CD4-positive, alpha-beta T cell treated with Interleukin-1 beta for 1 hour (primary cell): ENCODE measurements at regions not wholly inside any gene's neighbourhood (a gene's known extent, or its start where the extent isn't known, plus 50 kb on each side); places are given as distances from the start of the nearest gene placed in this dataset.

ENCODE experiments used
- DNase-seq, 2 donors: peaks; one replicate each; pipeline ENCODE4 v3.0.0-alpha.2; 2020 to 2022

- DNase-seq: no peak
These were observed 318.2 kb downstream of the NUAK1 start for GRCh38 chr12:105820429-105821125.

- no peak for DNase-seq
These were observed 316.3 kb downstream of the NUAK1 start for GRCh38 chr12:105822131-105823105.

GRCh38 chr12:105823810-105824209 is 314.9 kb downstream of the NUAK1 start:
- no peak for DNase-seq

- no peak for DNase-seq
These were observed 313.6 kb downstream of the NUAK1 start for GRCh38 chr12:105825141-105825540.

- no peak for DNase-seq
These were observed 307.4 kb downstream of the NUAK1 start for GRCh38 chr12:105831372-105831771.

GRCh38 chr12:105832021-105832420 is 306.7 kb downstream of the NUAK1 start:
- DNase-seq: no peak

- DNase-seq: no peak
These were observed 305.9 kb downstream of the NUAK1 start for GRCh38 chr12:105832806-105833205.

- no peak for DNase-seq
These were observed 304.3 kb downstream of the NUAK1 start for GRCh38 chr12:105834496-105834895.

- no peak for DNase-seq
These were observed 303.0 kb downstream of the NUAK1 start for GRCh38 chr12:105835580-105836241.

- DNase-seq: no peak
These were observed 302.5 kb downstream of the NUAK1 start for GRCh38 chr12:105836242-105836622.

- DNase-seq: no peak
These were observed 299.1 kb downstream of the NUAK1 start for GRCh38 chr12:105839629-105840127.

GRCh38 chr12:105840384-105840783 is 298.4 kb downstream of the NUAK1 start:
- DNase-seq: no peak

GRCh38 chr12:105841840-105842239 is 296.9 kb downstream of the NUAK1 start:
- no peak for DNase-seq

- DNase-seq: no peak
These were observed 295.2 kb downstream of the NUAK1 start for GRCh38 chr12:105843561-105843960.

GRCh38 chr12:105843986-105844760 is 294.6 kb downstream of the NUAK1 start:
- no peak for DNase-seq

GRCh38 chr12:105846331-105846730 is 292.4 kb downstream of the NUAK1 start:
- DNase-seq: no peak

GRCh38 chr12:105847068-105847467 is 291.7 kb downstream of the NUAK1 start:
- DNase-seq: no peak

GRCh38 chr12:105848286-105848685 is 290.5 kb downstream of the NUAK1 start:
- no peak for DNase-seq

GRCh38 chr12:105850103-105850968 is 288.4 kb downstream of the NUAK1 start:
- no peak for DNase-seq

GRCh38 chr12:105852496-105852895 is 286.3 kb downstream of the NUAK1 start:
- DNase-seq: no peak

- DNase-seq: no peak
These were observed 285.8 kb downstream of the NUAK1 start for GRCh38 chr12:105852951-105853350.
